HL-60 (cell line): ENCODE measurements at regions not wholly inside any gene's neighbourhood (a gene's known extent, or its start where the extent isn't known, plus 50 kb on each side); places are given as distances from the start of the nearest gene placed in this dataset.

Source experiments
- DNase-seq, 2 experiments: peaks; one replicate each; pipeline ENCODE4 v3.0.0-alpha.2; 2010 to 2020; ENCODE audit warnings: low read depth in 1 of 2, low spot score in 1 of 2
- H3K27ac ChIP-seq: fragments of 250-450 bp; sonication (Bioruptor Pico); replicated peaks from 2 replicates; pipeline ENCODE4 v1.5.1; 2020; ENCODE audit warnings: mild to moderate bottlenecking, moderate library complexity
- H3K27me3 ChIP-seq: fragments of 250-450 bp; sonication (Bioruptor Pico); 2 replicates; pipeline ENCODE4 v1.5.1; 2021; ENCODE audit warnings: mild to moderate bottlenecking, moderate library complexity; ENCODE audit not compliant: insufficient read depth, poor library complexity, severe bottlenecking
- H3K4me3 ChIP-seq: replicated peaks from 2 replicates; pipeline ENCODE4 v1.5.1; 2011; ENCODE audit warnings: mild to moderate bottlenecking, control low read depth, low read length; ENCODE audit not compliant: insufficient read depth
- CTCF ChIP-seq: IDR thresholded peaks from one replicate; pipeline ENCODE4 v1.5.1; 2011; ENCODE audit warnings: low read length, control low read depth, inconsistent platforms; ENCODE audit not compliant: insufficient read depth
- GABPA ChIP-seq: IDR thresholded peaks from 2 replicates; pipeline ENCODE4 v1.6.1; 2012; ENCODE audit warnings: low read depth
- POLR2AphosphoS5 ChIP-seq: IDR thresholded peaks from 2 replicates; pipeline ENCODE4 v1.6.1; 2012; ENCODE audit warnings: low read depth
- SPI1 ChIP-seq: IDR thresholded peaks from 2 replicates; pipeline ENCODE4 v1.6.1; 2012; ENCODE audit warnings: low read depth, mild to moderate bottlenecking, borderline replicate concordance
- TF ChIP-seq, protein P1 (sequence below): IDR thresholded peaks from 2 replicates; pipeline ENCODE4 v1.6.1; 2012; ENCODE audit warnings: low read depth; ENCODE audit not compliant: insufficient replicate concordance

GRCh38 chr15:49712846-49713450, 92.1 kb downstream of the DTWD1 start:
- TF ChIP-seq, protein P1, sequence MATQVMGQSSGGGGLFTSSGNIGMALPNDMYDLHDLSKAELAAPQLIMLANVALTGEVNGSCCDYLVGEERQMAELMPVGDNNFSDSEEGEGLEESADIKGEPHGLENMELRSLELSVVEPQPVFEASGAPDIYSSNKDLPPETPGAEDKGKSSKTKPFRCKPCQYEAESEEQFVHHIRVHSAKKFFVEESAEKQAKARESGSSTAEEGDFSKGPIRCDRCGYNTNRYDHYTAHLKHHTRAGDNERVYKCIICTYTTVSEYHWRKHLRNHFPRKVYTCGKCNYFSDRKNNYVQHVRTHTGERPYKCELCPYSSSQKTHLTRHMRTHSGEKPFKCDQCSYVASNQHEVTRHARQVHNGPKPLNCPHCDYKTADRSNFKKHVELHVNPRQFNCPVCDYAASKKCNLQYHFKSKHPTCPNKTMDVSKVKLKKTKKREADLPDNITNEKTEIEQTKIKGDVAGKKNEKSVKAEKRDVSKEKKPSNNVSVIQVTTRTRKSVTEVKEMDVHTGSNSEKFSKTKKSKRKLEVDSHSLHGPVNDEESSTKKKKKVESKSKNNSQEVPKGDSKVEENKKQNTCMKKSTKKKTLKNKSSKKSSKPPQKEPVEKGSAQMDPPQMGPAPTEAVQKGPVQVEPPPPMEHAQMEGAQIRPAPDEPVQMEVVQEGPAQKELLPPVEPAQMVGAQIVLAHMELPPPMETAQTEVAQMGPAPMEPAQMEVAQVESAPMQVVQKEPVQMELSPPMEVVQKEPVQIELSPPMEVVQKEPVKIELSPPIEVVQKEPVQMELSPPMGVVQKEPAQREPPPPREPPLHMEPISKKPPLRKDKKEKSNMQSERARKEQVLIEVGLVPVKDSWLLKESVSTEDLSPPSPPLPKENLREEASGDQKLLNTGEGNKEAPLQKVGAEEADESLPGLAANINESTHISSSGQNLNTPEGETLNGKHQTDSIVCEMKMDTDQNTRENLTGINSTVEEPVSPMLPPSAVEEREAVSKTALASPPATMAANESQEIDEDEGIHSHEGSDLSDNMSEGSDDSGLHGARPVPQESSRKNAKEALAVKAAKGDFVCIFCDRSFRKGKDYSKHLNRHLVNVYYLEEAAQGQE = no peak
- no peak for TF ChIP-seq GABPA
- no peak for TF ChIP-seq POLR2AphosphoS5
- no peak for TF ChIP-seq SPI1
- TF ChIP-seq CTCF = no peak
- Histone ChIP-seq H3K27me3 (no peaks in the 10 kb centered on the region), H3K27ac (no peak overlapping the region), H3K4me3 (no peak overlapping the region)
- DNase-seq = peak in 1 of 2 experiments; percentile 15

GRCh38 chr15:49715211-49715610, 94.4 kb downstream of the DTWD1 start:
- no peaks in the 10 kb centered on the region for H3K27me3 ChIP-seq
- TF ChIP-seq, protein P1 = no peak
- no peak for TF ChIP-seq GABPA
- no peak for TF ChIP-seq CTCF
- TF ChIP-seq SPI1 = peak; percentile 41; the same call in 1 of the 2 replicates
- no peak for TF ChIP-seq POLR2AphosphoS5
- H3K4me3 ChIP-seq = no peak overlapping the region
- DNase-seq = peak; percentile 6 to 20
- no peak overlapping the region for H3K27ac ChIP-seq

GRCh38 chr15:49715701-49716100, 94.9 kb downstream of the DTWD1 start:
- TF ChIP-seq CTCF (no peak), SPI1 (no peak), POLR2AphosphoS5 (no peak), GABPA (no peak)
- TF ChIP-seq, protein P1 = no peak
- H3K27ac ChIP-seq = no peak overlapping the region
- no peak overlapping the region for H3K4me3 ChIP-seq
- DNase-seq = no peak
- no peaks in the 10 kb centered on the region for H3K27me3 ChIP-seq
